ENCODE measurements at regions not wholly inside any gene's neighbourhood (a gene's known extent, or its start where the extent isn't known, plus 50 kb on each side); places are given as distances from the start of the nearest gene placed in this dataset.

GRCh38 chr3:34957677-34958076, 681.6 kb upstream of the ARPP21 start:
- intact Hi-C loops (cut with micrococcal nuclease), result no loop called here
- H3K27ac Mint-ChIP-seq (ENCODE audit: low read depth, unreplicated experiment), result no peak overlapping the region
- peaks cover 5% of the 10 kb centered on the region for H3K4me1 Mint-ChIP-seq (ENCODE audit: insufficient read depth, unreplicated experiment)
- DNase-seq (ENCODE audit: unreplicated experiment), result peak; percentile 58
- TF ChIP-seq, protein P1, sequence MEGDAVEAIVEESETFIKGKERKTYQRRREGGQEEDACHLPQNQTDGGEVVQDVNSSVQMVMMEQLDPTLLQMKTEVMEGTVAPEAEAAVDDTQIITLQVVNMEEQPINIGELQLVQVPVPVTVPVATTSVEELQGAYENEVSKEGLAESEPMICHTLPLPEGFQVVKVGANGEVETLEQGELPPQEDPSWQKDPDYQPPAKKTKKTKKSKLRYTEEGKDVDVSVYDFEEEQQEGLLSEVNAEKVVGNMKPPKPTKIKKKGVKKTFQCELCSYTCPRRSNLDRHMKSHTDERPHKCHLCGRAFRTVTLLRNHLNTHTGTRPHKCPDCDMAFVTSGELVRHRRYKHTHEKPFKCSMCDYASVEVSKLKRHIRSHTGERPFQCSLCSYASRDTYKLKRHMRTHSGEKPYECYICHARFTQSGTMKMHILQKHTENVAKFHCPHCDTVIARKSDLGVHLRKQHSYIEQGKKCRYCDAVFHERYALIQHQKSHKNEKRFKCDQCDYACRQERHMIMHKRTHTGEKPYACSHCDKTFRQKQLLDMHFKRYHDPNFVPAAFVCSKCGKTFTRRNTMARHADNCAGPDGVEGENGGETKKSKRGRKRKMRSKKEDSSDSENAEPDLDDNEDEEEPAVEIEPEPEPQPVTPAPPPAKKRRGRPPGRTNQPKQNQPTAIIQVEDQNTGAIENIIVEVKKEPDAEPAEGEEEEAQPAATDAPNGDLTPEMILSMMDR (IDR thresholded peaks at IDR 0.05; ENCODE audit: unreplicated experiment), result no peak
- no TSS peak for BruUV-seq (replicated peaks)
- H3K4me3 Mint-ChIP-seq (ENCODE audit: unreplicated experiment), result no peak overlapping the region
- H3K9me3 Mint-ChIP-seq (ENCODE audit: unreplicated experiment), result no peaks in the 10 kb centered on the region
- H3K36me3 Mint-ChIP-seq (ENCODE audit: insufficient read depth, unreplicated experiment), result no peaks in the 10 kb centered on the region
- ChIA-PET CTCF (no interaction called here), POLR2A (no interaction called here)
- no peaks in the 10 kb centered on the region for H3K27me3 Mint-ChIP-seq (ENCODE audit: insufficient read depth, unreplicated experiment)

- Mint-ChIP-seq H3K4me3 (ENCODE audit: unreplicated experiment) (no peak overlapping the region), H3K27ac (ENCODE audit: low read depth, unreplicated experiment) (no peak overlapping the region), H3K27me3 (ENCODE audit: insufficient read depth, unreplicated experiment) (no peaks in the 10 kb centered on the region), H3K36me3 (ENCODE audit: insufficient read depth, unreplicated experiment) (no peaks in the 10 kb centered on the region), H3K4me1 (ENCODE audit: insufficient read depth, unreplicated experiment) (no peaks in the 10 kb centered on the region), H3K9me3 (ENCODE audit: unreplicated experiment) (no peaks in the 10 kb centered on the region)
- intact Hi-C loops (cut with micrococcal nuclease), result no loop called here
- no TSS peak for BruUV-seq (replicated peaks)
- ChIA-PET POLR2A (no interaction called here), CTCF (no interaction called here)
- DNase-seq (ENCODE audit: unreplicated experiment), result peak; percentile 6
- TF ChIP-seq, protein P1 (IDR thresholded peaks at IDR 0.05; ENCODE audit: unreplicated experiment), result no peak
Measured at GRCh38 chr3:34969513-34969912, 669.8 kb upstream of the ARPP21 start.

DNA sequence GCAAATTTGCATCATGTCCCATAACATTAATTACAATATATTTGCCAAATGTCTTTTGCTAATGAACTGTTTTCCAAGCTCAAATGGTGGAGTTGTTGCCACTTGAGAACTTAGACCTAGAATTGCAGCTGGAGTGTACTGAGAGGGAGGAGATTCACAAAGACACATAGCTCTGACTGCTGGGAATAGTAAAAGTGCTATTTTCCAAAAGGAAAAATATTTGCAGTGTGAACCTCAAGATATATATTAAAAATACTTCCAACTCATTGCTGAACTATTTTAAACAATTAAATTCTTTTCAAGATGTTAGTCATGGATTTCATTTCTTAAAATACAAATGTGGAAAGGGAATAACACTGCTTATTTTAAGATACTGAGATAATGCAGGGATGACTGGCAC, 666.8 kb upstream of the ARPP21 start:
- TF ChIP-seq, protein P1 (IDR thresholded peaks at IDR 0.05; ENCODE audit: unreplicated experiment), result no peak
- ChIA-PET POLR2A (interaction anchor here (0.6 kb wide), 1 partner anchor 843 kb away, joined by 3 read pairs; no protein-coding TSS in a partner anchor), CTCF (no interaction called here)
- DNase-seq (ENCODE audit: unreplicated experiment), result no peak
- Mint-ChIP-seq H3K4me3 (ENCODE audit: unreplicated experiment) (no peak overlapping the region), H3K27me3 (ENCODE audit: insufficient read depth, unreplicated experiment) (no peaks in the 10 kb centered on the region), H3K4me1 (ENCODE audit: insufficient read depth, unreplicated experiment) (no peaks in the 10 kb centered on the region), H3K9me3 (ENCODE audit: unreplicated experiment) (no peaks in the 10 kb centered on the region), H3K36me3 (ENCODE audit: insufficient read depth, unreplicated experiment) (no peaks in the 10 kb centered on the region), H3K27ac (ENCODE audit: low read depth, unreplicated experiment) (no peak overlapping the region)
- BruUV-seq (replicated peaks), result no TSS peak
- intact Hi-C loops (cut with micrococcal nuclease), result no loop called here

- intact Hi-C loops (cut with micrococcal nuclease), result no loop called here
- no peak for DNase-seq (ENCODE audit: unreplicated experiment)
- no peaks in the 10 kb centered on the region for H3K4me1 Mint-ChIP-seq (ENCODE audit: insufficient read depth, unreplicated experiment)
- no peaks in the 10 kb centered on the region for H3K9me3 Mint-ChIP-seq (ENCODE audit: unreplicated experiment)
- ChIA-PET POLR2A (no interaction called here), CTCF (no interaction called here)
- H3K4me3 Mint-ChIP-seq (ENCODE audit: unreplicated experiment), result no peak overlapping the region
- no peaks in the 10 kb centered on the region for H3K36me3 Mint-ChIP-seq (ENCODE audit: insufficient read depth, unreplicated experiment)
- no peak overlapping the region for H3K27ac Mint-ChIP-seq (ENCODE audit: low read depth, unreplicated experiment)
- no TSS peak for BruUV-seq (replicated peaks)
- H3K27me3 Mint-ChIP-seq (ENCODE audit: insufficient read depth, unreplicated experiment), result no peaks in the 10 kb centered on the region
- TF ChIP-seq, protein P1 (IDR thresholded peaks at IDR 0.05; ENCODE audit: unreplicated experiment), result no peak
Measured at GRCh38 chr3:34973586-34973985, 665.7 kb upstream of the ARPP21 start.
